Loucy (cell line): ENCODE measurements at regions not wholly inside any gene's neighbourhood (a gene's known extent, or its start where the extent isn't known, plus 50 kb on each side); places are given as distances from the start of the nearest gene placed in this dataset.

Experiments
- EZH2phosphoT487 ChIP-seq: fragments of 200-600 bp; IDR thresholded peaks from 2 replicates; pipeline ENCODE4 v1.6.1; 2018; ENCODE audit warnings: antibody characterized with exemption, mild to moderate bottlenecking, moderate library complexity, borderline replicate concordance
- TF ChIP-seq, protein P1 (sequence below): fragments of 200-600 bp; sonication (generic); conservative IDR thresholded peaks from 2 replicates; pipeline ENCODE4 v1.5.1; 2014; ENCODE audit warnings: mild to moderate bottlenecking, antibody characterized with exemption, low read length

DNA sequence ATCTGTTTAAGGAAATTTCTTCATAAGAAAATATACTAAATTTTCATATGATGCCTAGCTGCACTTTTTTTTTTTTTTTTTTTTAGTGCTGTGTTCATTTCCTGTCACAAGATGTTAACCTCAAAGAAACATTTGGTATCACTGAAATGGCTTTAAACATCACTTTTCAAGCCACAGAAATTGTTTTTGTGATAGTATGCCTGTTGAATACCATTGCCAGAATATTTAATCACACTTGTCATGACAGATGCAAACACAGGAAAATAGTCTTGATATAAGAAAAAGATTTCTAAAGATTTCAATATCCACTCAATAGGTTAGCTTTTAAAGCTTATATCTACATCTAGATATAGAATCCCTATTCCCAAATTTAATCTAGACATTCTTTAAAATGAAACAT lies 608.5 kb upstream of the AGTR1 start:
- TF ChIP-seq, protein P1, sequence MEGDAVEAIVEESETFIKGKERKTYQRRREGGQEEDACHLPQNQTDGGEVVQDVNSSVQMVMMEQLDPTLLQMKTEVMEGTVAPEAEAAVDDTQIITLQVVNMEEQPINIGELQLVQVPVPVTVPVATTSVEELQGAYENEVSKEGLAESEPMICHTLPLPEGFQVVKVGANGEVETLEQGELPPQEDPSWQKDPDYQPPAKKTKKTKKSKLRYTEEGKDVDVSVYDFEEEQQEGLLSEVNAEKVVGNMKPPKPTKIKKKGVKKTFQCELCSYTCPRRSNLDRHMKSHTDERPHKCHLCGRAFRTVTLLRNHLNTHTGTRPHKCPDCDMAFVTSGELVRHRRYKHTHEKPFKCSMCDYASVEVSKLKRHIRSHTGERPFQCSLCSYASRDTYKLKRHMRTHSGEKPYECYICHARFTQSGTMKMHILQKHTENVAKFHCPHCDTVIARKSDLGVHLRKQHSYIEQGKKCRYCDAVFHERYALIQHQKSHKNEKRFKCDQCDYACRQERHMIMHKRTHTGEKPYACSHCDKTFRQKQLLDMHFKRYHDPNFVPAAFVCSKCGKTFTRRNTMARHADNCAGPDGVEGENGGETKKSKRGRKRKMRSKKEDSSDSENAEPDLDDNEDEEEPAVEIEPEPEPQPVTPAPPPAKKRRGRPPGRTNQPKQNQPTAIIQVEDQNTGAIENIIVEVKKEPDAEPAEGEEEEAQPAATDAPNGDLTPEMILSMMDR = no peak
- no peak for TF ChIP-seq EZH2phosphoT487
